Endodermal cell (in vitro differentiated cells): ENCODE measurements at regions not wholly inside any gene's neighbourhood (a gene's known extent, or its start where the extent isn't known, plus 50 kb on each side); places are given as distances from the start of the nearest gene placed in this dataset.
"Not testable (repeated sequence)": the region's sequence is repeated elsewhere in the genome, so short reads cannot be mapped to it uniquely, and the experiment has no call there.

Source experiments
- DNase-seq: peaks from one replicate; pipeline ENCODE4 v3.0.0-alpha.2; 2017
- H3K27ac ChIP-seq: 2 replicates; pipeline ENCODE4 v1.5.1; 2013; ENCODE audit warnings: mild to moderate bottlenecking, low read depth, low read length, moderate library complexity
- H3K27me3 ChIP-seq: 2 replicates; pipeline ENCODE4 v1.6.1; 2013; ENCODE audit warnings: mild to moderate bottlenecking, low read length, moderate library complexity; ENCODE audit not compliant: insufficient read depth, control insufficient read depth, poor library complexity, severe bottlenecking
- H3K36me3 ChIP-seq: 2 replicates; pipeline ENCODE4 v1.7.0; 2013; ENCODE audit warnings: mild to moderate bottlenecking, low read length, moderate library complexity; ENCODE audit not compliant: control insufficient read depth, insufficient read depth
- H3K4me1 ChIP-seq: one replicate; pipeline ENCODE4 v1.7.0; 2013; ENCODE audit warnings: low read length; ENCODE audit not compliant: control insufficient read depth, insufficient read depth
- H3K4me3 ChIP-seq: 2 replicates; pipeline ENCODE4 v1.5.1; 2013; ENCODE audit warnings: mild to moderate bottlenecking, low read length, moderate library complexity
- H3K9ac ChIP-seq: 2 replicates; pipeline ENCODE4 v1.6.1; 2013; ENCODE audit warnings: mild to moderate bottlenecking, low read length, moderate library complexity; ENCODE audit not compliant: poor library complexity, severe bottlenecking; ENCODE audit errors: extremely low read depth
- H3K9me3 ChIP-seq: 2 replicates; pipeline ENCODE4 v1.6.1; 2013; ENCODE audit warnings: mild to moderate bottlenecking, low read length, moderate library complexity; ENCODE audit not compliant: control insufficient read depth
- H3K27ac Mint-ChIP-seq: 2 replicates; pipeline ENCODE4 v1.8.0; 2020; ENCODE audit warnings: mixed read lengths
- H3K27me3 Mint-ChIP-seq: 2 replicates; pipeline ENCODE4 v1.8.0; 2021; ENCODE audit warnings: mild to moderate bottlenecking, mixed read lengths; ENCODE audit not compliant: insufficient read depth
- H3K36me3 Mint-ChIP-seq: 2 replicates; pipeline ENCODE4 v1.8.0; 2020; ENCODE audit warnings: low read depth, mixed read lengths
- H3K4me1 Mint-ChIP-seq: 2 replicates; pipeline ENCODE4 v1.8.0; 2020; ENCODE audit warnings: mixed read lengths
- H3K4me3 Mint-ChIP-seq: 2 replicates; pipeline ENCODE4 v1.8.0; 2020; ENCODE audit warnings: mild to moderate bottlenecking, moderate library complexity, mixed read lengths
- H3K9me3 Mint-ChIP-seq: 2 replicates; pipeline ENCODE4 v1.8.0; 2020; ENCODE audit warnings: mild to moderate bottlenecking, mixed read lengths
- CTCF ChIP-seq: fragments of 200-600 bp; sonication (generic); conservative IDR thresholded peaks from 2 replicates; pipeline ENCODE4 v1.5.0; 2021; ENCODE audit warnings: antibody characterized with exemption, mild to moderate bottlenecking
- WGBS, 2 experiments: methylation state at CpG; one replicate each; pipeline versions ENCODE4 v1.1.5 to v1.1.7; 2013; ENCODE audit warnings: missing lambda C conversion rate in 2 of 2, mixed read lengths in 1 of 2; ENCODE audit not compliant: insufficient coverage in 1 of 2, insufficient read length in 1 of 2; 5-methylcytosine and 5-hydroxymethylcytosine counted together

- no peak overlapping the region for H3K27ac Mint-ChIP-seq
- WGBS, 2 experiments = 85% methylated on average over 3 of the region's 3 CpGs; no CpG with 5 or more reads in 1 of the 2 experiments
Measured at GRCh38 chr6:105691081-105691480, 288.2 kb upstream of the PREP start.

GRCh38 chr6:105688573-105688972 lies 285.7 kb upstream of the PREP start:
- Histone ChIP-seq H3K4me3 (no peak overlapping the region), H3K9ac (no peak overlapping the region), H3K4me1 (no peaks in the 10 kb centered on the region), H3K27ac (no peak overlapping the region), H3K27me3 (no peaks in the 10 kb centered on the region), H3K9me3 (peaks cover 45% of the 10 kb centered on the region), H3K36me3 (no peaks in the 10 kb centered on the region)
- Mint-ChIP-seq H3K27ac (no peak overlapping the region), H3K27me3 (no peaks in the 10 kb centered on the region), H3K9me3 (peaks cover 42% of the 10 kb centered on the region), H3K4me1 (no peaks in the 10 kb centered on the region), H3K4me3 (no peak overlapping the region), H3K36me3 (peaks cover 8% of the 10 kb centered on the region)
- TF ChIP-seq CTCF = no peak
- WGBS, 2 experiments = 92% methylated on average over 1 of the region's 1 CpG; no CpG with 5 or more reads in 1 of the 2 experiments
- no peak for DNase-seq

More at GRCh38 chr6:105691081-105691480, 288.2 kb upstream of the PREP start:
- Histone ChIP-seq H3K27ac (no peak overlapping the region), H3K9ac (no peak overlapping the region), H3K9me3 (peaks cover 33% of the 10 kb centered on the region), H3K27me3 (no peaks in the 10 kb centered on the region), H3K4me1 (no peaks in the 10 kb centered on the region), H3K36me3 (no peaks in the 10 kb centered on the region), H3K4me3 (no peak overlapping the region)
- no peak for DNase-seq
- Mint-ChIP-seq H3K36me3 (peaks cover 7% of the 10 kb centered on the region), H3K4me1 (no peaks in the 10 kb centered on the region), H3K4me3 (no peak overlapping the region), H3K9me3 (peaks cover 30% of the 10 kb centered on the region), H3K27me3 (no peaks in the 10 kb centered on the region)
- TF ChIP-seq CTCF = no peak

GRCh38 chr6:105686793-105687192 lies 283.9 kb upstream of the PREP start:
- peaks cover 10% of the 10 kb centered on the region for H3K36me3 Mint-ChIP-seq
- not testable (repeated sequence) for H3K4me1 ChIP-seq, H3K27me3 ChIP-seq, H3K27me3 Mint-ChIP-seq, H3K27ac Mint-ChIP-seq, DNase-seq, H3K27ac ChIP-seq, H3K4me3 Mint-ChIP-seq, H3K9ac ChIP-seq, H3K4me1 Mint-ChIP-seq, H3K36me3 ChIP-seq
- peaks cover 46% of the 10 kb centered on the region for H3K9me3 ChIP-seq
- H3K9me3 Mint-ChIP-seq = peaks cover 50% of the 10 kb centered on the region
- H3K4me3 ChIP-seq = peak overlapping the region; percentile 29
- WGBS, 2 experiments = 83 to 94% methylated on average over 1 of the region's 1 CpG

- no peak for DNase-seq
- 96% methylated on average over 1 of the region's 1 CpG; no CpG with 5 or more reads in 1 of the 2 experiments for WGBS, 2 experiments
- Mint-ChIP-seq H3K4me3 (no peak overlapping the region), H3K4me1 (no peaks in the 10 kb centered on the region), H3K9me3 (peaks cover 30% of the 10 kb centered on the region), H3K27me3 (no peaks in the 10 kb centered on the region), H3K36me3 (peaks cover 4% of the 10 kb centered on the region), H3K27ac (no peak overlapping the region)
- Histone ChIP-seq H3K4me3 (no peak overlapping the region), H3K9me3 (peaks cover 21% of the 10 kb centered on the region), H3K4me1 (no peaks in the 10 kb centered on the region), H3K9ac (no peak overlapping the region), H3K27ac (no peak overlapping the region), H3K27me3 (no peaks in the 10 kb centered on the region), H3K36me3 (no peaks in the 10 kb centered on the region)
- TF ChIP-seq CTCF = no peak
Measured at GRCh38 chr6:105681061-105681460, 278.2 kb upstream of the PREP start.
